WTC11 (cell line): ENCODE measurements at regions not wholly inside any gene's neighbourhood (a gene's known extent, or its start where the extent isn't known, plus 50 kb on each side); places are given as distances from the start of the nearest gene placed in this dataset.

Source experiments
- ATAC-seq: fragments of 200-7000 bp; cut with Tn5 transposase; 2 replicates; pipeline ENCODE4 v1.10.0; 2021; ENCODE audit warnings: mild to moderate bottlenecking, moderate library complexity
- CTCF ChIA-PET: fragments of 300-600 bp; sonication (Branson Sonifier 250); formaldehyde crosslinking; loops from one replicate; lab custom pipeline; 2021; ENCODE audit warnings: antibody characterized with exemption; lab: Charles Lee
- POLR2A ChIA-PET: fragments of 350-600 bp; sonication (Branson Sonifier 250); formaldehyde crosslinking; loops from one replicate; lab custom pipeline; 2021; ENCODE audit warnings: antibody characterized with exemption; lab: Charles Lee
- DNase-seq: peaks from one replicate; pipeline ENCODE4 v3.0.0; 2021; ENCODE audit warnings: low spot score
- H3K27ac Mint-ChIP-seq: 2 replicates; pipeline ENCODE4 v1.8.0; 2021; ENCODE audit warnings: mixed read lengths
- H3K27me3 Mint-ChIP-seq: 2 replicates; pipeline ENCODE4 v1.8.0; 2021; ENCODE audit warnings: low read depth, mild to moderate bottlenecking, moderate library complexity, mixed read lengths
- H3K36me3 Mint-ChIP-seq: 2 replicates; pipeline ENCODE4 v1.8.0; 2021; ENCODE audit warnings: mixed read lengths
- H3K4me1 Mint-ChIP-seq: 2 replicates; pipeline ENCODE4 v1.8.0; 2022; ENCODE audit warnings: mixed read lengths
- H3K4me3 Mint-ChIP-seq: 2 replicates; pipeline ENCODE4 v1.8.0; 2021; ENCODE audit warnings: mild to moderate bottlenecking, moderate library complexity, mixed read lengths
- H3K9me3 Mint-ChIP-seq: 2 replicates; pipeline ENCODE4 v1.8.0; 2021; ENCODE audit warnings: mixed read lengths
- ATF1 ChIP-seq: sonication (generic); formaldehyde crosslinking; IDR thresholded peaks from 2 replicates; pipeline ENCODE4 v1.8.1; 2023; ENCODE audit warnings: mild to moderate bottlenecking, moderate library complexity, missing genetic modification reagents
- CBFB ChIP-seq: sonication (generic); formaldehyde crosslinking; IDR thresholded peaks from 2 replicates; pipeline ENCODE4 v1.8.1; 2022; ENCODE audit warnings: mild to moderate bottlenecking, low read depth, missing genetic modification reagents
- CREM ChIP-seq: sonication (generic); formaldehyde crosslinking; IDR thresholded peaks from 2 replicates; pipeline ENCODE4 v1.8.1; 2022; ENCODE audit warnings: mild to moderate bottlenecking, missing genetic modification reagents, moderate library complexity
- ELF4 ChIP-seq: sonication (generic); formaldehyde crosslinking; IDR thresholded peaks from 2 replicates; pipeline ENCODE4 v1.8.1; 2022; ENCODE audit warnings: low read depth, mild to moderate bottlenecking, moderate library complexity, missing genetic modification reagents
- FOXJ3 ChIP-seq: sonication (generic); formaldehyde crosslinking; IDR thresholded peaks from 2 replicates; pipeline ENCODE4 v1.9.0; 2021; ENCODE audit warnings: missing genetic modification reagents, mild to moderate bottlenecking, borderline replicate concordance
- FOXK1 ChIP-seq: sonication (generic); formaldehyde crosslinking; IDR thresholded peaks from 2 replicates; pipeline ENCODE4 v1.8.0; 2022; ENCODE audit warnings: mild to moderate bottlenecking, moderate library complexity, missing genetic modification reagents
- FOXP1 ChIP-seq: sonication (generic); formaldehyde crosslinking; IDR thresholded peaks from 2 replicates; pipeline ENCODE4 v1.8.0; 2022; ENCODE audit warnings: missing genetic modification reagents, mild to moderate bottlenecking, moderate library complexity, borderline replicate concordance
- HMGA2 ChIP-seq: fragments of 250-450 bp; sonication (Bioruptor Pico); IDR thresholded peaks from 2 replicates; pipeline ENCODE4 v1.4.0; 2021; ENCODE audit warnings: mild to moderate bottlenecking, moderate library complexity
- KAT7 ChIP-seq: sonication (generic); formaldehyde crosslinking; IDR thresholded peaks from 2 replicates; pipeline ENCODE4 v1.8.1; 2023; ENCODE audit warnings: missing genetic modification reagents, mild to moderate bottlenecking, borderline replicate concordance
- MXD4 ChIP-seq: fragments of 250-450 bp; sonication (Bioruptor Pico); IDR thresholded peaks from 2 replicates; pipeline ENCODE4 v1.8.0; 2021; ENCODE audit warnings: mild to moderate bottlenecking, moderate library complexity, borderline replicate concordance
- NFYB ChIP-seq: sonication (generic); formaldehyde crosslinking; conservative IDR thresholded peaks from 2 replicates; pipeline ENCODE4 v1.8.0; 2022; ENCODE audit warnings: low read depth, missing genetic modification reagents
- NR1H2 ChIP-seq: sonication (generic); formaldehyde crosslinking; IDR thresholded peaks from 2 replicates; pipeline ENCODE4 v1.9.0; 2021; ENCODE audit warnings: mild to moderate bottlenecking, moderate library complexity, missing genetic modification reagents
- PRRX2 ChIP-seq: fragments of 250-450 bp; sonication (Bioruptor Pico); IDR thresholded peaks from 2 replicates; pipeline ENCODE4 v1.8.0; 2021; ENCODE audit warnings: mild to moderate bottlenecking
- SMAD3 ChIP-seq: sonication (generic); formaldehyde crosslinking; IDR thresholded peaks from 2 replicates; pipeline ENCODE4 v1.8.0; 2022; ENCODE audit warnings: missing genetic modification reagents, mild to moderate bottlenecking, borderline replicate concordance
- SMAD4 ChIP-seq: sonication (generic); formaldehyde crosslinking; IDR thresholded peaks from 2 replicates; pipeline ENCODE4 v1.8.0; 2022; ENCODE audit warnings: mild to moderate bottlenecking, missing genetic modification reagents
- SOX15 ChIP-seq: fragments of 250-450 bp; sonication (Bioruptor Pico); IDR thresholded peaks from 2 replicates; pipeline ENCODE4 v1.9.0; 2021; ENCODE audit warnings: mild to moderate bottlenecking
- TCF7 ChIP-seq: sonication (generic); formaldehyde crosslinking; IDR thresholded peaks from 2 replicates; pipeline ENCODE4 v1.8.0; 2022; ENCODE audit warnings: mild to moderate bottlenecking, low read depth, missing genetic modification reagents, moderate library complexity
- TP53 ChIP-seq: sonication (generic); formaldehyde crosslinking; IDR thresholded peaks from 2 replicates; pipeline ENCODE4 v1.8.1; 2023; ENCODE audit warnings: mild to moderate bottlenecking, missing genetic modification reagents
- ZNF121 ChIP-seq: sonication (generic); formaldehyde crosslinking; IDR thresholded peaks from 2 replicates; pipeline ENCODE4 v1.8.0; 2023; ENCODE audit warnings: missing genetic modification reagents
- ZNF263 ChIP-seq: sonication (generic); formaldehyde crosslinking; IDR thresholded peaks from 2 replicates; pipeline ENCODE4 v1.8.1; 2022; ENCODE audit warnings: low read depth, mild to moderate bottlenecking, moderate library complexity, missing genetic modification reagents
- TF ChIP-seq, protein P1 (sequence below): sonication (generic); formaldehyde crosslinking; IDR thresholded peaks from 2 replicates; pipeline ENCODE4 v1.8.1; 2023; ENCODE audit warnings: mild to moderate bottlenecking, missing genetic modification reagents, borderline replicate concordance
- TF ChIP-seq, protein P2 (sequence below): fragments of 200-600 bp; IDR thresholded peaks from 2 replicates; pipeline ENCODE4 v1.8.0; 2022; ENCODE audit warnings: antibody characterized with exemption
- TF ChIP-seq, protein P3 (sequence below): sonication (generic); formaldehyde crosslinking; IDR thresholded peaks from 2 replicates; pipeline ENCODE4 v1.8.1; 2023; ENCODE audit warnings: mild to moderate bottlenecking, moderate library complexity, missing genetic modification reagents
- TF ChIP-seq, protein P4 (sequence below): fragments of 250-450 bp; sonication (Bioruptor Pico); IDR thresholded peaks from 2 replicates; pipeline ENCODE4 v1.9.0; 2021; ENCODE audit warnings: mild to moderate bottlenecking
- TF ChIP-seq, protein P5 (sequence below): fragments of 250-450 bp; sonication (Bioruptor Pico); IDR thresholded peaks from 2 replicates; pipeline ENCODE4 v1.8.0; 2021; ENCODE audit warnings: mild to moderate bottlenecking

DNA sequence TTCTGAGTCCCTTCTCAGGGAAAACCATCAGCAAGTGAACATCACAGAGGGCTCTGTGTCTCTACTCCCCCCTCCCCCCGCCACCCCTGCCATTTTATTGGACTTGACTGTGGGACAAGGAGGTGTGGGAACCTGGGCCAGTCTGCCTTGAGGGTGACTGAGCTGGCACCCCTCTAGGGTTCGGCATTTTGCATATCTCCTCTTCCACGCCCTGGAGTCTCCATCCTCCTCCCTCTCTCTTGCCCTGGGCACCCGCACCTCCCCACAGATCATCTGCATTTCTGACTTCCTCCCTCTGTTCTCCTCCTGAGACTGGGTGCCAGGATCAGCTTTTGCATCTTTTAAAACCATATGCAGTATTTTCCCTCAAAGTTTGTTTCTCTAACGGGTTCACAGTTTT is 107.1 kb upstream of the ERRFI1 start:
- ATAC-seq (no peak), DNase-seq (no peak)
- Mint-ChIP-seq H3K27me3 (no peaks in the 10 kb centered on the region; the same call in 1 of the 2 replicates), H3K9me3 (no peaks in the 10 kb centered on the region), H3K4me3 (no peak overlapping the region), H3K4me1 (peaks cover 22% of the 10 kb centered on the region), H3K36me3 (no peaks in the 10 kb centered on the region), H3K27ac (no peak overlapping the region)
- TF ChIP-seq, protein P1, sequence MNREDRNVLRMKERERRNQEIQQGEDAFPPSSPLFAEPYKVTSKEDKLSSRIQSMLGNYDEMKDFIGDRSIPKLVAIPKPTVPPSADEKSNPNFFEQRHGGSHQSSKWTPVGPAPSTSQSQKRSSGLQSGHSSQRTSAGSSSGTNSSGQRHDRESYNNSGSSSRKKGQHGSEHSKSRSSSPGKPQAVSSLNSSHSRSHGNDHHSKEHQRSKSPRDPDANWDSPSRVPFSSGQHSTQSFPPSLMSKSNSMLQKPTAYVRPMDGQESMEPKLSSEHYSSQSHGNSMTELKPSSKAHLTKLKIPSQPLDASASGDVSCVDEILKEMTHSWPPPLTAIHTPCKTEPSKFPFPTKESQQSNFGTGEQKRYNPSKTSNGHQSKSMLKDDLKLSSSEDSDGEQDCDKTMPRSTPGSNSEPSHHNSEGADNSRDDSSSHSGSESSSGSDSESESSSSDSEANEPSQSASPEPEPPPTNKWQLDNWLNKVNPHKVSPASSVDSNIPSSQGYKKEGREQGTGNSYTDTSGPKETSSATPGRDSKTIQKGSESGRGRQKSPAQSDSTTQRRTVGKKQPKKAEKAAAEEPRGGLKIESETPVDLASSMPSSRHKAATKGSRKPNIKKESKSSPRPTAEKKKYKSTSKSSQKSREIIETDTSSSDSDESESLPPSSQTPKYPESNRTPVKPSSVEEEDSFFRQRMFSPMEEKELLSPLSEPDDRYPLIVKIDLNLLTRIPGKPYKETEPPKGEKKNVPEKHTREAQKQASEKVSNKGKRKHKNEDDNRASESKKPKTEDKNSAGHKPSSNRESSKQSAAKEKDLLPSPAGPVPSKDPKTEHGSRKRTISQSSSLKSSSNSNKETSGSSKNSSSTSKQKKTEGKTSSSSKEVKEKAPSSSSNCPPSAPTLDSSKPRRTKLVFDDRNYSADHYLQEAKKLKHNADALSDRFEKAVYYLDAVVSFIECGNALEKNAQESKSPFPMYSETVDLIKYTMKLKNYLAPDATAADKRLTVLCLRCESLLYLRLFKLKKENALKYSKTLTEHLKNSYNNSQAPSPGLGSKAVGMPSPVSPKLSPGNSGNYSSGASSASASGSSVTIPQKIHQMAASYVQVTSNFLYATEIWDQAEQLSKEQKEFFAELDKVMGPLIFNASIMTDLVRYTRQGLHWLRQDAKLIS (CRISPR knock-in tag), result no peak
- TF ChIP-seq SMAD4 (no peak), ATF1 (CRISPR knock-in tag) (no peak), ZNF121 (CRISPR knock-in tag) (no peak), NR1H2 (CRISPR knock-in tag) (no peak), SOX15 (CRISPR knock-in tag) (no peak), CBFB (no peak), NFYB (CRISPR knock-in tag) (no peak), HMGA2 (no peak)
- TF ChIP-seq, protein P2, sequence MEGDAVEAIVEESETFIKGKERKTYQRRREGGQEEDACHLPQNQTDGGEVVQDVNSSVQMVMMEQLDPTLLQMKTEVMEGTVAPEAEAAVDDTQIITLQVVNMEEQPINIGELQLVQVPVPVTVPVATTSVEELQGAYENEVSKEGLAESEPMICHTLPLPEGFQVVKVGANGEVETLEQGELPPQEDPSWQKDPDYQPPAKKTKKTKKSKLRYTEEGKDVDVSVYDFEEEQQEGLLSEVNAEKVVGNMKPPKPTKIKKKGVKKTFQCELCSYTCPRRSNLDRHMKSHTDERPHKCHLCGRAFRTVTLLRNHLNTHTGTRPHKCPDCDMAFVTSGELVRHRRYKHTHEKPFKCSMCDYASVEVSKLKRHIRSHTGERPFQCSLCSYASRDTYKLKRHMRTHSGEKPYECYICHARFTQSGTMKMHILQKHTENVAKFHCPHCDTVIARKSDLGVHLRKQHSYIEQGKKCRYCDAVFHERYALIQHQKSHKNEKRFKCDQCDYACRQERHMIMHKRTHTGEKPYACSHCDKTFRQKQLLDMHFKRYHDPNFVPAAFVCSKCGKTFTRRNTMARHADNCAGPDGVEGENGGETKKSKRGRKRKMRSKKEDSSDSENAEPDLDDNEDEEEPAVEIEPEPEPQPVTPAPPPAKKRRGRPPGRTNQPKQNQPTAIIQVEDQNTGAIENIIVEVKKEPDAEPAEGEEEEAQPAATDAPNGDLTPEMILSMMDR, result no peak
- CTCF ChIA-PET, result interaction anchor here (1.1 kb wide), 1 partner anchor 118 kb away, joined by 3 read pairs; no protein-coding TSS in a partner anchor
- POLR2A ChIA-PET, result no interaction called here

DNA sequence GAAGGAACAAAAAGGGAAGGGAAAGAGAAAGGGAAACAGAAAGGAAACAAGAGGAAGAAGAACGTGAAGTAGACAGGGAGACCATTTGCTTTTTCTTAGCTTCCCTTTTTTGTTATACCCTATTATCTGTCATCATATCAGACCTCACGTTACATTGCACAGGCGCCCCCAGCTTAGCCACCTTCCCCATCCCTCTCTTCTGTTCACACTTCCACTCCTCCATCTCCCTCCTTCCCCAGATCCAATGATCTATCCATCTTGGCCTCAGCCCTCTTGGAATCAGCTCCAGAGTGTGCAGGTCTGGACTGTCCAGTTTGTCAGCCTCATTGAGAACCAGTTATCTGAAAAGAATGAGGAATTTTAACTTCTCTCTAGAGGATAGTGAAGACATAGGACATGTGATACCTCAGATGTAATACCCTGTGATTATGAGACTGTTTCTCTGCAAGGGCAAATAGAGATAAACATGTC is 101.1 kb upstream of the ERRFI1 start:
- ChIA-PET POLR2A (no interaction called here), CTCF (no interaction called here)
- ATAC-seq, result no peak
- H3K36me3 Mint-ChIP-seq, result peaks cover 32% of the 10 kb centered on the region
- peaks cover 2% of the 10 kb centered on the region for H3K4me1 Mint-ChIP-seq
- H3K4me3 Mint-ChIP-seq, result no peak overlapping the region
- H3K9me3 Mint-ChIP-seq, result peaks cover 34% of the 10 kb centered on the region
- H3K27ac Mint-ChIP-seq, result no peak overlapping the region
- H3K27me3 Mint-ChIP-seq, result no peaks in the 10 kb centered on the region; the same call in 1 of the 2 replicates
- no peak for DNase-seq
- TF ChIP-seq, protein P3, sequence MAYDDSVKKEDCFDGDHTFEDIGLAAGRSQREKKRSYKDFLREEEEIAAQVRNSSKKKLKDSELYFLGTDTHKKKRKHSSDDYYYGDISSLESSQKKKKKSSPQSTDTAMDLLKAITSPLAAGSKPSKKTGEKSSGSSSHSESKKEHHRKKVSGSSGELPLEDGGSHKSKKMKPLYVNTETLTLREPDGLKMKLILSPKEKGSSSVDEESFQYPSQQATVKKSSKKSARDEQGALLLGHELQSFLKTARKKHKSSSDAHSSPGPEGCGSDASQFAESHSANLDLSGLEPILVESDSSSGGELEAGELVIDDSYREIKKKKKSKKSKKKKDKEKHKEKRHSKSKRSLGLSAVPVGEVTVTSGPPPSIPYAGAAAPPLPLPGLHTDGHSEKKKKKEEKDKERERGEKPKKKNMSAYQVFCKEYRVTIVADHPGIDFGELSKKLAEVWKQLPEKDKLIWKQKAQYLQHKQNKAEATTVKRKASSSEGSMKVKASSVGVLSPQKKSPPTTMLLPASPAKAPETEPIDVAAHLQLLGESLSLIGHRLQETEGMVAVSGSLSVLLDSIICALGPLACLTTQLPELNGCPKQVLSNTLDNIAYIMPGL, result no peak
- no peak for TF ChIP-seq FOXP1
- no peak for TF ChIP-seq ZNF263 (CRISPR knock-in tag)
- no peak for TF ChIP-seq SMAD3 (CRISPR knock-in tag)
- TF ChIP-seq FOXJ3, result no peak
- TF ChIP-seq SOX15 (CRISPR knock-in tag), result no peak
- no peak for TF ChIP-seq TCF7
- TF ChIP-seq FOXK1, result no peak
- TF ChIP-seq KAT7, result no peak
- TF ChIP-seq, protein P4, sequence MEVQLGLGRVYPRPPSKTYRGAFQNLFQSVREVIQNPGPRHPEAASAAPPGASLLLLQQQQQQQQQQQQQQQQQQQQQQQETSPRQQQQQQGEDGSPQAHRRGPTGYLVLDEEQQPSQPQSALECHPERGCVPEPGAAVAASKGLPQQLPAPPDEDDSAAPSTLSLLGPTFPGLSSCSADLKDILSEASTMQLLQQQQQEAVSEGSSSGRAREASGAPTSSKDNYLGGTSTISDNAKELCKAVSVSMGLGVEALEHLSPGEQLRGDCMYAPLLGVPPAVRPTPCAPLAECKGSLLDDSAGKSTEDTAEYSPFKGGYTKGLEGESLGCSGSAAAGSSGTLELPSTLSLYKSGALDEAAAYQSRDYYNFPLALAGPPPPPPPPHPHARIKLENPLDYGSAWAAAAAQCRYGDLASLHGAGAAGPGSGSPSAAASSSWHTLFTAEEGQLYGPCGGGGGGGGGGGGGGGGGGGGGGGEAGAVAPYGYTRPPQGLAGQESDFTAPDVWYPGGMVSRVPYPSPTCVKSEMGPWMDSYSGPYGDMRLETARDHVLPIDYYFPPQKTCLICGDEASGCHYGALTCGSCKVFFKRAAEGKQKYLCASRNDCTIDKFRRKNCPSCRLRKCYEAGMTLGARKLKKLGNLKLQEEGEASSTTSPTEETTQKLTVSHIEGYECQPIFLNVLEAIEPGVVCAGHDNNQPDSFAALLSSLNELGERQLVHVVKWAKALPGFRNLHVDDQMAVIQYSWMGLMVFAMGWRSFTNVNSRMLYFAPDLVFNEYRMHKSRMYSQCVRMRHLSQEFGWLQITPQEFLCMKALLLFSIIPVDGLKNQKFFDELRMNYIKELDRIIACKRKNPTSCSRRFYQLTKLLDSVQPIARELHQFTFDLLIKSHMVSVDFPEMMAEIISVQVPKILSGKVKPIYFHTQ (CRISPR knock-in tag), result no peak
- no peak for TF ChIP-seq ELF4
- no peak for TF ChIP-seq MXD4
- no peak for TF ChIP-seq CBFB
- no peak for TF ChIP-seq CREM (CRISPR knock-in tag)
- TF ChIP-seq, protein P5, sequence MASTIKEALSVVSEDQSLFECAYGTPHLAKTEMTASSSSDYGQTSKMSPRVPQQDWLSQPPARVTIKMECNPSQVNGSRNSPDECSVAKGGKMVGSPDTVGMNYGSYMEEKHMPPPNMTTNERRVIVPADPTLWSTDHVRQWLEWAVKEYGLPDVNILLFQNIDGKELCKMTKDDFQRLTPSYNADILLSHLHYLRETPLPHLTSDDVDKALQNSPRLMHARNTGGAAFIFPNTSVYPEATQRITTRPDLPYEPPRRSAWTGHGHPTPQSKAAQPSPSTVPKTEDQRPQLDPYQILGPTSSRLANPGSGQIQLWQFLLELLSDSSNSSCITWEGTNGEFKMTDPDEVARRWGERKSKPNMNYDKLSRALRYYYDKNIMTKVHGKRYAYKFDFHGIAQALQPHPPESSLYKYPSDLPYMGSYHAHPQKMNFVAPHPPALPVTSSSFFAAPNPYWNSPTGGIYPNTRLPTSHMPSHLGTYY (CRISPR knock-in tag), result no peak
- no peak for TF ChIP-seq PRRX2 (CRISPR knock-in tag)
- no peak for TF ChIP-seq TP53
